RWPE2 (cell line): ENCODE measurements at regions not wholly inside any gene's neighbourhood (a gene's known extent, or its start where the extent isn't known, plus 50 kb on each side); places are given as distances from the start of the nearest gene placed in this dataset.

Experiments
- ATAC-seq: fragments of 200-7000 bp; cut with Tn5 transposase; 3 replicates; pipeline ENCODE4 v1.9.1; 2021; ENCODE audit warnings: low read depth
- DNase-seq: peaks from one replicate; pipeline ENCODE4 v3.0.0-alpha.2; 2020; ENCODE audit warnings: low spot score
- H3K27ac ChIP-seq: fragments of 450-650 bp; 2 replicates; pipeline ENCODE4 v1.5.1; 2017; ENCODE audit warnings: mild to moderate bottlenecking; ENCODE audit not compliant: poor library complexity, severe bottlenecking
- H3K27me3 ChIP-seq: fragments of 250-450 bp; sonication (Bioruptor Pico); 2 replicates; pipeline ENCODE4 v1.5.1; 2021; ENCODE audit warnings: mild to moderate bottlenecking, moderate library complexity; ENCODE audit not compliant: insufficient read depth, poor library complexity, severe bottlenecking
- H3K36me3 ChIP-seq: fragments of 250-450 bp; sonication (Bioruptor Pico); 2 replicates; pipeline ENCODE4 v1.5.1; 2020; ENCODE audit warnings: low read depth, mild to moderate bottlenecking, moderate library complexity
- H3K4me1 ChIP-seq: fragments of 250-450 bp; sonication (Bioruptor Pico); 2 replicates; pipeline ENCODE4 v1.5.1; 2021; ENCODE audit warnings: mild to moderate bottlenecking, moderate library complexity; ENCODE audit not compliant: insufficient read depth, poor library complexity, severe bottlenecking
- H3K4me3 ChIP-seq: fragments of 250-450 bp; sonication (Bioruptor Pico); 2 replicates; pipeline ENCODE4 v1.5.1; 2021; ENCODE audit warnings: mild to moderate bottlenecking, moderate library complexity; ENCODE audit not compliant: severe bottlenecking
- H3K9me3 ChIP-seq: fragments of 250-450 bp; sonication (Bioruptor Pico); 2 replicates; pipeline ENCODE4 v1.5.1; 2021; ENCODE audit warnings: mild to moderate bottlenecking, moderate library complexity; ENCODE audit not compliant: severe bottlenecking
- CTCF ChIP-seq: fragments of 450-650 bp; IDR thresholded peaks from one replicate; pipeline ENCODE4 v1.5.1; 2017; ENCODE audit warnings: mild to moderate bottlenecking, moderate library complexity; ENCODE audit not compliant: poor library complexity, severe bottlenecking

GRCh38 chr2:211187602-211188001 lies 631.2 kb downstream of the CPS1 start:
- no peak for ATAC-seq

GRCh38 chr2:211203986-211204385 lies 647.6 kb downstream of the CPS1 start:
- ATAC-seq = no peak
- H3K27me3 ChIP-seq = no peaks in the 10 kb centered on the region
- no peak for TF ChIP-seq CTCF
- no peak overlapping the region for H3K27ac ChIP-seq
- H3K4me1 ChIP-seq = no peaks in the 10 kb centered on the region
- H3K4me3 ChIP-seq = no peak overlapping the region
- no peak for DNase-seq
- no peaks in the 10 kb centered on the region for H3K9me3 ChIP-seq
- H3K36me3 ChIP-seq = no peaks in the 10 kb centered on the region

More at GRCh38 chr2:211187602-211188001, 631.2 kb downstream of the CPS1 start:
- TF ChIP-seq CTCF = no peak
- Histone ChIP-seq H3K9me3 (no peaks in the 10 kb centered on the region), H3K36me3 (no peaks in the 10 kb centered on the region), H3K4me3 (no peak overlapping the region), H3K27me3 (no peaks in the 10 kb centered on the region), H3K27ac (no peak overlapping the region), H3K4me1 (no peaks in the 10 kb centered on the region)
- no peak for DNase-seq

GRCh38 chr2:211204456-211204855 lies 648.1 kb downstream of the CPS1 start:
- Histone ChIP-seq H3K9me3 (no peaks in the 10 kb centered on the region), H3K4me1 (no peaks in the 10 kb centered on the region), H3K27me3 (no peaks in the 10 kb centered on the region), H3K4me3 (no peak overlapping the region), H3K27ac (no peak overlapping the region), H3K36me3 (no peaks in the 10 kb centered on the region)
- no peak for DNase-seq
- no peak for TF ChIP-seq CTCF
- no peak for ATAC-seq

DNA sequence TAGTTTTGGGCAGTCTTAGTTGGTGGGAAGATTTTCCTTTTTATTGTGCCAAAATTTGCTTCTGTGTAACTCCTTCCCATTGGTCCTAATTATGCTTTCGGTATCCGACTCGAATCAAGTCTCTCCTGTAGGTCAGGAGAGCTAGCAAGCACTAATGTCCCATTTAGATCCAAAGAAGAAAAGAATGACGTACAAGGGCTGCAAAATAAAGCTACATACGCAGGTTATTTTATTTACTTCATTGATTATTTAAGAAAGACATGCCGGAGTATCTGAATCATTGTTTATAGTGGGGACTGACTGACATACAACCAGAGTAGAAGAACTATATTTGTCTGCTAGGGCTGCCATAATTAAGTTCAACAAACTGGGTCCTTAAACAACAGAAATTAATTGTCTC lies 648.5 kb downstream of the CPS1 start:
- DNase-seq (no peak), ATAC-seq (no peak)
- TF ChIP-seq CTCF = no peak
- no peaks in the 10 kb centered on the region for H3K36me3 ChIP-seq
- no peaks in the 10 kb centered on the region for H3K9me3 ChIP-seq
- no peaks in the 10 kb centered on the region for H3K27me3 ChIP-seq
- no peak overlapping the region for H3K27ac ChIP-seq
- H3K4me3 ChIP-seq = no peak overlapping the region
- H3K4me1 ChIP-seq = no peaks in the 10 kb centered on the region

DNA sequence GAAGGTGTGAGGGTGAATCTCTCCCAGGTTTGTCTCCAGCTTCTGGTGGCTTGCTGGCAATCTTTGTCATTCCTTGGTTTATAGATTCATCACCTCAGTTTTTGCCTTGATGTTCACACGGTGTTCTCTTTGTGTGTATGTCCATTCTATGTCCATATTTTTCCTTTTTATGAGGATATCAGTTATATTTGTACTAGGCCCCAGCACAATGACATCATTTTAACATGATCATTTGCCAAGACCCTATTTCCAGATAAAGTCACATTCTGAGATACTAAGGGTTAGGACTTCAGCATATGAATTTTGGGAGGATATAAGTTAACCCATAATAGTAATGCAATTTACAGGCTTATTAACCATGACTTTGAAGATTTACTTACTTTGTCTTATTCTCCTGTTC lies 649.0 kb downstream of the CPS1 start:
- no peak for TF ChIP-seq CTCF
- Histone ChIP-seq H3K36me3 (no peaks in the 10 kb centered on the region), H3K9me3 (no peaks in the 10 kb centered on the region), H3K27ac (no peak overlapping the region), H3K4me3 (no peak overlapping the region), H3K27me3 (no peaks in the 10 kb centered on the region), H3K4me1 (no peaks in the 10 kb centered on the region)
- ATAC-seq = no peak
- DNase-seq = no peak
